ENCODE measurements at regions not wholly inside any gene's neighbourhood (a gene's known extent, or its start where the extent isn't known, plus 50 kb on each side); places are given as distances from the start of the nearest gene placed in this dataset.

GRCh38 chr16:64365448-64365931, 756.4 kb downstream of the CDH11 start:
- TF ChIP-seq POLR2AphosphoS5 (IDR thresholded peaks at IDR 0.05; ENCODE audit: low read depth, low read length) (no peak), SIN3A (IDR thresholded peaks at IDR 0.05; ENCODE audit: borderline replicate concordance, insufficient read depth, low read length) (no peak), REST (IDR thresholded peaks at IDR 0.05; ENCODE audit: insufficient read depth in 1 of 2, low read depth in 2 of 2, low read length in 2 of 2) (no peak), TAF1 (IDR thresholded peaks at IDR 0.05; ENCODE audit: borderline replicate concordance, insufficient read depth, low read length) (no peak)

Data from PFSK-1 (cell line).